SU-DHL-6 (cell line): ENCODE measurements at regions not wholly inside any gene's neighbourhood (a gene's known extent, or its start where the extent isn't known, plus 50 kb on each side); places are given as distances from the start of the nearest gene placed in this dataset.

Experiments used
- CTCF ChIP-seq: fragments of 200-600 bp; sonication (generic); IDR thresholded peaks from one replicate; pipeline ENCODE4 v1.5.1; 2017; ENCODE audit warnings: antibody characterized with exemption, mild to moderate bottlenecking, low read length, moderate library complexity; ENCODE audit not compliant: insufficient read depth, poor library complexity, severe bottlenecking
- EZH2phosphoT487 ChIP-seq: fragments of 200-600 bp; sonication (generic), shearing (Covaris generic); conservative IDR thresholded peaks from 2 replicates; pipeline ENCODE4 v1.6.1; 2018; ENCODE audit warnings: mild to moderate bottlenecking, antibody characterized with exemption, low read length, moderate library complexity, mixed read lengths

DNA sequence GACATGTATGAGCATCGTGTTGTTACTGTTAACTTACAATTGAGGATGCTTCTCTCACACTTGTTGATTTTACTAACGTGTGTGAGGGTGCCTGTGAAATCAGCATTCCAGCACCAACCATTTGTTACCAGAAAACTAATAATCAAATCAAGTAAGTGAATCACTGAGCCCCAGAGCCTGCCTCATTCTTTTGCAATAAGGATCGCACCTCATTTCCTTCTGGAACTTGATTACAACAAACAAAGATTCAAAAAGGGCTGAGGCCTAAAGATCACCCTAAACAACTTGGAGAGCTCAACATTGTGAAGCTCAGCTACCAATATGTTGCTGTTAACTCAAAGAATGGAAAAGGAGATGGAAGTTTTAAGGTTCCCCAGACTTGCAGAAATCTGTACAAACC is 274.7 kb downstream of the TFAP2A start:
- TF ChIP-seq CTCF: no peak
- no peak for TF ChIP-seq EZH2phosphoT487
